HCT116 (cell line): ENCODE measurements at regions not wholly inside any gene's neighbourhood (a gene's known extent, or its start where the extent isn't known, plus 50 kb on each side); places are given as distances from the start of the nearest gene placed in this dataset.

Experiments
- ATAC-seq: fragments of 200-7000 bp; cut with Tn5 transposase; 2 replicates; pipeline ENCODE4 v1.9.1; 2020; ENCODE audit warnings: mild to moderate bottlenecking, moderate library complexity
- BruUV-seq: library from RNA; stranded (reverse); fragments of 400-500 nt; replicated peaks from 2 replicates; lab custom pipeline; 2021; lab: Mats Ljungman, UMichigan
- CTCF ChIA-PET: fragments of 300-600 bp; sonication (Branson Sonifier 250); formaldehyde crosslinking; loops from one replicate; lab custom pipeline; 2021; ENCODE audit warnings: antibody characterized with exemption; lab: Charles Lee
- POLR2A ChIA-PET: fragments of 300-600, 350-600 bp; sonication (Branson Sonifier 250); formaldehyde crosslinking; loops from one replicate; lab custom pipeline; 2021; ENCODE audit warnings: antibody characterized with exemption; lab: Charles Lee
- RAD21 ChIA-PET, 2 experiments: fragments of 300-600 bp; sonication (Branson Sonifier 250); formaldehyde crosslinking; loops; one replicate each; lab custom pipeline; 2023; ENCODE audit warnings: low total read pairs in 2 of 2; ENCODE audit not compliant: uncharacterized antibody in 2 of 2, unreplicated experiment in 2 of 2, low non-redundant PET in 1 of 2; lab: Charles Lee
- DNase-seq: peaks from one replicate; pipeline ENCODE4 v3.0.0-alpha.2; 2010; ENCODE audit warnings: low read depth, low spot score
- H2AFZ ChIP-seq: fragments of 200-600 bp; shearing (Covaris generic), sonication (generic); 2 replicates; pipeline ENCODE4 v1.6.1; 2017; ENCODE audit warnings: low read depth, mixed run types, mixed read lengths, antibody characterized with exemption, low read length; ENCODE audit not compliant: poor library complexity, severe bottlenecking
- H3K27ac ChIP-seq: 2 replicates; pipeline ENCODE4 v1.5.1; 2012; ENCODE audit warnings: low read depth, low read length
- H3K27me3 ChIP-seq: fragments of 200-600 bp; sonication (generic); 2 replicates; pipeline ENCODE4 v1.6.1; 2016; ENCODE audit warnings: mixed run types, low read length, mixed read lengths; ENCODE audit not compliant: insufficient read depth
- H3K36me3 ChIP-seq, 2 experiments: fragments of 200-500 bp in 1 of 2; fragments of 200-600 bp in 1 of 2; sonication (Bioruptor generic) in 1 of 2; sonication (generic) in 1 of 2; 2 replicates each; pipeline versions ENCODE4 v1.5.1 to v1.6.1; 2014 to 2016; ENCODE audit warnings: low read length in 2 of 2, inconsistent platforms in 1 of 2, mixed read lengths in 1 of 2, mixed run types in 1 of 2; ENCODE audit not compliant: insufficient read depth in 2 of 2, control insufficient read depth in 1 of 2
- H3K4me1 ChIP-seq, 2 experiments: fragments of 200-600 bp in 1 of 2; sonication (generic) in 1 of 2; 2 replicates each; pipeline versions ENCODE4 v1.5.1 to v1.6.1; 2012 to 2017; ENCODE audit warnings: low read length in 2 of 2, inconsistent platforms in 1 of 2, mild to moderate bottlenecking in 1 of 2, mixed read lengths in 1 of 2, mixed run types in 1 of 2, moderate library complexity in 1 of 2; ENCODE audit not compliant: insufficient read depth in 2 of 2, control insufficient read depth in 1 of 2
- H3K4me2 ChIP-seq: fragments of 200-600 bp; sonication (generic); 2 replicates; pipeline ENCODE4 v1.6.1; 2017; ENCODE audit warnings: mixed run types, low read length, mixed read lengths
- H3K4me3 ChIP-seq, 2 experiments: fragments of 200-600 bp in 1 of 2; sonication (generic) in 1 of 2; replicated peaks in 1 of 2; 2 replicates each; pipeline ENCODE4 v1.5.1; 2011 to 2016; ENCODE audit warnings: low read length in 2 of 2, control low read depth in 1 of 2, low read depth in 1 of 2, mild to moderate bottlenecking in 1 of 2, mixed read lengths in 1 of 2, mixed run types in 1 of 2
- H3K79me2 ChIP-seq: fragments of 200-600 bp; sonication (generic); 2 replicates; pipeline ENCODE4 v1.6.1; 2017; ENCODE audit warnings: mild to moderate bottlenecking, mixed run types, low read length, moderate library complexity, mixed read lengths; ENCODE audit not compliant: insufficient read depth
- H3K9ac ChIP-seq: fragments of 200-600 bp; sonication (generic); 2 replicates; pipeline ENCODE4 v1.6.1; 2016; ENCODE audit warnings: low read length, mixed read lengths
- H3K9me2 ChIP-seq: fragments of 200-600 bp; sonication (generic), shearing (Covaris generic); 2 replicates; pipeline ENCODE4 v1.6.1; 2017; ENCODE audit warnings: mixed run types, mild to moderate bottlenecking, moderate library complexity; ENCODE audit not compliant: insufficient read depth
- H3K9me3 ChIP-seq, 2 experiments: fragments of 200-500 bp in 1 of 2; fragments of 200-600 bp in 1 of 2; sonication (Bioruptor generic) in 1 of 2; sonication (generic) in 1 of 2; 2 replicates each; pipeline ENCODE4 v1.6.1; 2014 to 2017; ENCODE audit warnings: low read length in 2 of 2, mixed read lengths in 2 of 2, inconsistent platforms in 1 of 2, low read depth in 1 of 2, mild to moderate bottlenecking in 1 of 2, mixed run types in 1 of 2, moderate library complexity in 1 of 2; ENCODE audit not compliant: control insufficient read depth in 1 of 2, insufficient read depth in 1 of 2
- H4K20me1 ChIP-seq: fragments of 200-600 bp; sonication (generic), shearing (Covaris generic); 2 replicates; pipeline ENCODE4 v1.6.1; 2017; ENCODE audit warnings: mixed run types, mild to moderate bottlenecking, moderate library complexity; ENCODE audit not compliant: insufficient read depth
- ATF3 ChIP-seq: IDR thresholded peaks from 2 replicates; pipeline ENCODE4 v1.6.1; 2012
- EGR1 ChIP-seq: IDR thresholded peaks from 2 replicates; pipeline ENCODE4 v1.6.1; 2012; ENCODE audit warnings: low read depth
- FOSL1 ChIP-seq: IDR thresholded peaks from 2 replicates; pipeline ENCODE4 v1.6.1; 2012; ENCODE audit warnings: low read depth
- MAX ChIP-seq: IDR thresholded peaks from 2 replicates; pipeline ENCODE4 v1.6.1; 2012
- POLR2AphosphoS5 ChIP-seq: IDR thresholded peaks from 2 replicates; pipeline ENCODE4 v1.6.1; 2011; ENCODE audit warnings: mild to moderate bottlenecking, low read depth, low read length, moderate library complexity
- RAD21 ChIP-seq: IDR thresholded peaks from 2 replicates; pipeline ENCODE4 v1.6.1; 2012; ENCODE audit warnings: low read depth, mild to moderate bottlenecking
- TCF7L2 ChIP-seq: IDR thresholded peaks from 2 replicates; pipeline ENCODE4 v1.7.0; 2011; ENCODE audit warnings: borderline replicate concordance, inconsistent platforms; ENCODE audit not compliant: insufficient read depth, insufficient read length; ENCODE audit errors: extremely low read depth
- ZBTB33 ChIP-seq: IDR thresholded peaks from 2 replicates; pipeline ENCODE4 v1.6.1; 2011; ENCODE audit warnings: mild to moderate bottlenecking, low read length, moderate library complexity; ENCODE audit not compliant: insufficient replicate concordance; ENCODE audit errors: extremely low read depth
- intact Hi-C: fragments of 100-400 bp; cut with micrococcal nuclease; formaldehyde crosslinking; loops from 2 replicates; pipeline ENCODE4 v1.10.0; 2022

GRCh38 chr15:68510558-68510957, 68.2 kb upstream of the CORO2B start:
- no peak for TF ChIP-seq TCF7L2
- no peak for TF ChIP-seq RAD21
- no peak for TF ChIP-seq MAX
- BruUV-seq = no TSS peak
- Histone ChIP-seq H2AFZ (no peak overlapping the region), H3K27me3 (no peaks in the 10 kb centered on the region), H3K4me1 (no peaks in the 10 kb centered on the region), H3K9me2 (no peaks in the 10 kb centered on the region), H3K79me2 (no peaks in the 10 kb centered on the region), H3K9ac (no peak overlapping the region), H3K9me3 (no peaks in the 10 kb centered on the region), H3K36me3 (no peaks in the 10 kb centered on the region), H3K4me3 (no peak overlapping the region), H3K27ac (no peak overlapping the region), H4K20me1 (no peaks in the 10 kb centered on the region), H3K4me2 (no peak overlapping the region)
- POLR2A ChIA-PET = no interaction called here
- CTCF ChIA-PET = no interaction called here
- DNase-seq (no peak), ATAC-seq (no peak)
- RAD21 ChIA-PET = no interaction called here
- intact Hi-C loops = no loop called here

- Histone ChIP-seq H3K9me2 (no peaks in the 10 kb centered on the region), H2AFZ (no peak overlapping the region), H3K4me3 (no peak overlapping the region), H3K4me2 (no peak overlapping the region), H3K27me3 (no peaks in the 10 kb centered on the region), H3K9ac (no peak overlapping the region), H3K79me2 (no peaks in the 10 kb centered on the region), H3K4me1 (no peaks in the 10 kb centered on the region), H3K9me3 (no peaks in the 10 kb centered on the region), H3K27ac (no peak overlapping the region), H4K20me1 (no peaks in the 10 kb centered on the region), H3K36me3 (no peaks in the 10 kb centered on the region)
- intact Hi-C loops = no loop called here
- TF ChIP-seq EGR1 = no peak
- no peak for TF ChIP-seq ZBTB33
- no peak for TF ChIP-seq FOSL1
- TF ChIP-seq POLR2AphosphoS5 = no peak
- no peak for TF ChIP-seq TCF7L2
- no peak for TF ChIP-seq ATF3
- TF ChIP-seq RAD21 = no peak
- RAD21 ChIA-PET = no interaction called here
- POLR2A ChIA-PET = no interaction called here
- BruUV-seq = no TSS peak
- ATAC-seq = no peak
- CTCF ChIA-PET = no interaction called here
- DNase-seq = no peak
These were observed 67.5 kb upstream of the CORO2B start for GRCh38 chr15:68511073-68511991.
